GM18499 (cell line): ENCODE measurements at regions not wholly inside any gene's neighbourhood (a gene's known extent, or its start where the extent isn't known, plus 50 kb on each side); places are given as distances from the start of the nearest gene placed in this dataset.
"Not testable (repeated sequence)": the region's sequence is repeated elsewhere in the genome, so short reads cannot be mapped to it uniquely, and the experiment has no call there.

Experiments
- ATAC-seq: cut with Tn5 transposase; IDR thresholded peaks from one replicate; pipeline ENCODE4 v1.9.1; 2021; ENCODE audit warnings: moderate number of reproducible peaks; ENCODE audit not compliant: insufficient read depth, unreplicated experiment

GRCh38 chr15:36195361-36196007, 383.9 kb upstream of the CDIN1 start:
- not testable (repeated sequence) for ATAC-seq

- ATAC-seq: no peak
Measured at GRCh38 chr15:36208868-36209582, 370.4 kb upstream of the CDIN1 start.

- no peak for ATAC-seq
Measured at GRCh38 chr15:36210426-36210825, 369.0 kb upstream of the CDIN1 start.

DNA sequence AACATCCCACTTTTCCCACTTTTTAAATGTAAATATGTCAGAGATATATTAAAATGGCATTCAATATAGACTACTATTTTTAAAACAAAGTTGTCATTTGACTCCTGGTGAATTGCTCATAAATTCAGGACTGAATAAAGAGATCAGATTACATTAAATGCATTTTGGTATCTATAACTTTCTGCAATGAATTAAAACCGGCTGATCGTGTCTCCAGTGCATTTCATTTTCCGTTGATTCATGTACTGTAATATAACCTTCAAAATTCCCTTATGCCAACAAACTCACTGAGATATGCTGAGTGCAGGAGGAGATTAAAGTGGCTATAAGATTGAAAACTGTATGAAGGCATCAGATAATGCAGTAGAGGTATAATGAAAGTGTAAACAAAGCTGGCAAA, 361.1 kb upstream of the CDIN1 start:
- no peak for ATAC-seq

GRCh38 chr15:36218991-36219390, 360.4 kb upstream of the CDIN1 start:
- ATAC-seq: no peak

DNA sequence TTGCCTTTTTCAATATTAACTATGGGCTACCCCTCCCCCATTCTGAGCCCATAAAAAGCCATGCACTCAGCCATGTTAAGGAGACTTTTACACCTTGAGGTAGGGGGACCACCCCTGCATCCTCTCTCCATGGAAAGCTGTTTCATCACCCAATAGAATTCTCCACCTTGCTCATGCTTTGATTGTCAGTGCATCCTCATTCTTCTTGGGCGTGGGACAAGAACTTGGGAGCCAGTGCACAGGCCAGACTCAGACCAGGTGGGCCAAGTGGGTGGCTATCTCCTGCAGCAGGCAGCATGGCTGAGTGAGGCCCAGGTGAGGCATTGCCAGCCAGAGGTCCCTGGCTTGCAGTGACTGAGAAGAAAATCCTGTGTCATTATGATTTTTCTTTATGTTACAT, 357.4 kb upstream of the CDIN1 start:
- no peak for ATAC-seq

- no peak for ATAC-seq
Measured at GRCh38 chr15:36230776-36231175, 348.6 kb upstream of the CDIN1 start.

- no peak for ATAC-seq
Measured at GRCh38 chr15:36232491-36232890, 346.9 kb upstream of the CDIN1 start.

DNA sequence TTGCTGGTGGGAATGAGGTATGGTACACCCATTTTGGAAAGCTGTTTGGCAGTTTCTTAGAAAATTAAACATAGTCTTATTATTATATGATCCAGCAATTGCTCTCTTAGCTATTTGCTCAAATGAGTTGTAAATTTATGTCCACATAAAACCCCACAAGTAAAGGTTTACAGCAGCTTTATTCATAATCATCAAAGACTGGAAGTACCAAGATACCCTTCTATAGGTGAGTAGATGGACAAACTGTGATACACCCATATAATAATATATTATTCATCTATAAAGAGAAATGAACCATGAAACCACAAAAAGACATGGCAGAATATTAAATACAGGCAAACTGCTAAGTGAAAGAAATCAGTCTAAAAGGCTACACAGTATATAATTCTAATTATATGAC, 344.7 kb upstream of the CDIN1 start:
- no peak for ATAC-seq

GRCh38 chr15:36235173-36235572, 344.3 kb upstream of the CDIN1 start:
- no peak for ATAC-seq

DNA sequence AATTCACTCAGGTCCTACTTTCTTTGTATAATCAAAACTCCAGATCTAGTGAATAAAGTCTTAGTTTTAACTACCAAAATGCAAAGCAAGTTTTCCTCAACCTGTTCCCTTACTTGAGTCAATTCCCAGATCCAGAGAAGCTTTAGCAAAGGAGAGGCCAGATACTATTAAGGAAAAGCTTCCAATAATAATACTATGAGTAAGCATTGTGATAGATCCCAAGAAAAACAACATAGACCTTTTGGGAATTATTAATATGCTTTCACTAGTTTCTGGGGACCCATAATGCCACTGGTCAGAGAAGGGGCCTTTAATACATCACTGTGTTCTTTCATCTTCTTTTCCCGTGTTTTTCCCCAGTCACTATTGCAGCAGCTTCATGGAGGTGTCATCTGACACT, 339.9 kb upstream of the CDIN1 start:
- ATAC-seq: no peak

DNA sequence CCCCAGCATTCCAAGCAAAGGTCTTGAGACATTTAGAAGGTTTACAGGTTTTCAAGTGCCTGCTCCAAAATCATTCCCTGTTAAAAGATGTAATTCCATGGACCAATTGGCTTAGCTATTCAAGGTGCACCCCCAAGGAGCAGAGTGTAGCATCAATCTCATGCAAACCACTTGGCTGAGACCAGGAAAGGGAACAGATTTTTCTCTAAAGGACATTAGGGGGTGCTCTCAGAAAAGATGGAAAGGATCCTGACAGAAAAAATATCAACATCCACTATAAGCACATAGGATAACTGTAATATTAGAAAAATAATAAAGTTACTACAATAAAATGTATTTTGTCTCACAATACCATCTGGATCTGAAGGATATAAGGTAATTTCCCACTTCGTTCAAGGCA, 328.0 kb upstream of the CDIN1 start:
- ATAC-seq: no peak

- no peak for ATAC-seq
Measured at GRCh38 chr15:36252146-36252711, 327.2 kb upstream of the CDIN1 start.

GRCh38 chr15:36254426-36254825, 325.0 kb upstream of the CDIN1 start:
- ATAC-seq: no peak

- no peak for ATAC-seq
Measured at GRCh38 chr15:36256404-36256807, 323.0 kb upstream of the CDIN1 start.

DNA sequence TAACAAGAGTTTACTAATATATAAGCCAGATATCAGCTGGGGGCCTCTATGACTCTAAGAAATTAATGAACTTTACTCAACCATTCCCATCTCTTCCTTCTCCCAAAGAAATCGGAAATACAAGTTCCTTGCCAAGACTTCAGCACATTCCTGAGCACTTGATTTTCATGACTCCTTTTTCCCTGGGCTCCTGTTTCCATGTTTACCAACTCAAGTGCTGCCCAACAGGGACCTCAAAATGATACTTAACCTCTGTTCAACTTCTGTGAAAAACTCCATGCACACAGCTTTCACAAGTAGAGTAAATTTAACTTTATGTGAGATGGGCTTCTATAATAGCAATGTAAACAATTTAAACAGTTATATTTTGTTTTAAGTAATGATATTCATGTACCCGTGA, 315.8 kb upstream of the CDIN1 start:
- ATAC-seq: no peak

GRCh38 chr15:36265422-36265821, 314.0 kb upstream of the CDIN1 start:
- no peak for ATAC-seq

DNA sequence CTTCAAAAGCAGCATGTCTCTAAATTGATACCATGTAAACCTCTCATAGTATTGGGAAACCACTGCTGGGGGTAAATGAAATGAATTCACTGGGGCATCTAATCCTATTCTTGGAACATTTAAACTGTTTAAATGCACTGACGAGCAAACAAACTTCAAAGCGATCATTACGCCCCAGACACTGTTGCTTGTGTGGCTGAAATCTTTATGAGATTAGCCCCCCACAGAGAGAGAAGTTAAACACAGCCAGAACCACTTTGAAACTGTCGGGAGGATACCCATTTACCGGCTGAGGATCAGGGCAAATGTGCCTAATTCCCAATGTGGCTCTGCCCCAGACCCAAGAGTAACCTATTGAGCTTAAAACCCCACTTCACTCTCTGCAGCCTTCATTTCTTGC, 308.4 kb upstream of the CDIN1 start:
- no peak for ATAC-seq

DNA sequence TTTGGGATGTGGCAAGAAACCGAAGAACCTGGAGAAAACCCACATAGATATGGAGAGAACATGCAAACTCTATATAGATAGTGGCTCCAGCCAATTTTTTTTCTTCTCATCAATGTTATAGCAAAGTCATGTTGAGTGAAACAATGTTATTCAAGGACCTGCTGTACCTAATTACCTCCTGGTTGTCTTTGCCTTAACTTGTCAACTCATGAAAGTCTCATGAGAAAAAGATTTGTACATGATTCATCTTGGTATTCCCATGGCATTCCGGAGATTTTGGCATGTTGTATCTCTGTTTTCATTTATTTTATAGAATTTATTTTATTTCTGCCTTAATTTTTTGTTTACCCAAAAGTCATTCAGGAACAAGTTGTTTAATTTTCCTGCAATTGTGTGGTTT, 303.8 kb upstream of the CDIN1 start:
- no peak for ATAC-seq

DNA sequence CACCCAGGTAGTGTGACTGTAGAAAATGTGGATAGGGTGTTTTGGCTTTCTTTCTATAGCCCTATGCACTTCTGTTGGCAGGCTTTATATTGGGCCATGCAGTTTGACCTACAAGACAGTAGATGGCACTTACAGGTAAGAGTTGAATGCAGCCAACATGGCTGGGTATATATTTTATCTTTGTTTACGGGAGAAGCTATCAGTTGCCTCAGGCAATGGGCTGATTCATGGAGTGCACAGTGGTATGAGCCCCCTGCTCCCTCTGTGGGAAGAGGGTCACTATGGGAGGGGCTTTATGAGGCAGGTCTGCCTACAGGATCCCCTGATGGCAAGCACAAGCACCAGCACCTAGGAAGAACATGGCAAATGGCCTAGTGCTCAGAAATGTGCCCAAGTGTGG, 301.2 kb upstream of the CDIN1 start:
- ATAC-seq: no peak

DNA sequence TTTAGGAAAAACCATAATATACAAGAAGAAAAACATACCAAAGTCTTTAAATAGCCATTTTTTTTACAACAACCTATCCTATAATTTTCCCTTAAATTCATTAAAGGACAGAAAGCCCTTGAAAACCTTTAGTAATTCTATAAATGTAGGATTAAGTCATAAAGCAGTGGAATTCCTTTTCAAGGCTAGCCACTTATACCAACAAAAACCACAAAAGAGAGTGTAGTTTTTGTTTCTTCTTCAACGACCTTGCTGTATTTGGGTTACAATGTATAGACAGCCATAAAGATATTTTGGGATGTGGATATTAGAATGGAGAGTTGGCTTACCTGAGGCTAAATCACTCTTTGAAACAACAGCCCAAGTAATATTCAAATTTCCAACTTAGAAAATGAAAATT, 296.6 kb upstream of the CDIN1 start:
- no peak for ATAC-seq

DNA sequence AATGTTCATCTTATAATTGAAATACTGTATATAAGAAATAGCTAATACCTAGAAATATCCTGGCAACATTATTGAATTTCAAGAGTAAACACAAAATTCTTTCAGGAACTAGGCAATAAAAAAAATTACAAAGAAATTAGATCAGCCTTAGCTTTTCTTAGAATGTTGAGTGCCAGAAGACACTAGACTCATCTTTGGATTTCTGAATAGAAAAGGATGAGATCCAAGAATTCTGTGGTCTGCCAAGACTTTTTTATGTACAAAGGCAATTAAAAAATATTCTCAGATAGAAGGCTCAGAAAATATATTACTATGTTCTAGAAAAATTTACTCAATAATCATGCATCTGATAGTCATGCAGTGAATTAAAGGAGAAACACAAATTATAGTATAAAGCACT, 294.5 kb upstream of the CDIN1 start:
- no peak for ATAC-seq
